ENCODE measurements at regions not wholly inside any gene's neighbourhood (a gene's known extent, or its start where the extent isn't known, plus 50 kb on each side); places are given as distances from the start of the nearest gene placed in this dataset.

GRCh38 chr5:141781910-141782309 lies 96.3 kb downstream of the PCDH1 start:
- no peak overlapping the region for H2BK12ac ChIP-seq (ENCODE audit: low read length)
- DNase-seq (ENCODE audit: low spot score) = no peak
- H3K14ac ChIP-seq (ENCODE audit: low read length) = peak overlapping the region; percentile 61
- no peak overlapping the region for H3K27ac ChIP-seq (replicated peaks; ENCODE audit: low read length)
- H3K4me3 ChIP-seq (ENCODE audit: low read length in 2 of 2) = no peak overlapping the region
- no peak overlapping the region for H2BK120ac ChIP-seq (ENCODE audit: low read depth, low read length)
- H3K79me1 ChIP-seq (ENCODE audit: low read depth, low read length) = no peaks in the 10 kb centered on the region
- no peak overlapping the region for H3K18ac ChIP-seq (ENCODE audit: low read length)
- peaks cover 18 to 20% of the 10 kb centered on the region in 2 donors for H3K4me1 ChIP-seq (ENCODE audit: control insufficient read depth in 2 of 2, insufficient read depth in 1 of 2, low read depth in 1 of 2, low read length in 2 of 2)
- H2AK5ac ChIP-seq (ENCODE audit: low read depth, low read length) = no peak overlapping the region
- H3K36me3 ChIP-seq (replicated peaks in 1 of 2; ENCODE audit: control insufficient read depth in 2 of 2, insufficient read depth in 2 of 2, low read length in 2 of 2) = no peaks in the 10 kb centered on the region
- no peak overlapping the region for H4K8ac ChIP-seq (ENCODE audit: low read depth, low read length)
- peaks cover 0 to 16% (median 0%) of the 10 kb centered on the region in 3 experiments for H3K27me3 ChIP-seq (ENCODE audit: control insufficient read depth in 3 of 3, insufficient read depth in 3 of 3, low read depth in 1 of 3, low read length in 3 of 3)
- WGBS, 2 donors (ENCODE audit: extremely low coverage in 2 of 2, insufficient read length in 2 of 2, insufficient replicate concordance in 1 of 2) = no CpG with 5 or more reads among the region's 2 CpGs
- H3K4ac ChIP-seq (ENCODE audit: low read length) = no peak overlapping the region
- no peak overlapping the region for H2AFZ ChIP-seq (ENCODE audit: low read length)
- no peak overlapping the region for H3K9ac ChIP-seq (ENCODE audit: low read depth, low read length, poor library complexity)
- H3K23ac ChIP-seq (ENCODE audit: low read depth, low read length, poor library complexity) = no peak overlapping the region
- no peaks in the 10 kb centered on the region for H3K9me3 ChIP-seq (replicated peaks in 1 of 2; ENCODE audit: control insufficient read depth in 2 of 2, insufficient read depth in 1 of 2, low read depth in 1 of 2, low read length in 2 of 2)
- H4K91ac ChIP-seq (ENCODE audit: low read depth, low read length, poor library complexity) = no peak overlapping the region
- no peak overlapping the region for H2BK15ac ChIP-seq (ENCODE audit: low read length)
- H3K4me2 ChIP-seq (ENCODE audit: insufficient read depth, low read length, poor library complexity, severe bottlenecking) = no peak overlapping the region
- no peak overlapping the region for H2BK5ac ChIP-seq (ENCODE audit: low read length)

GRCh38 chr5:141780952-141781781 lies 97.0 kb downstream of the PCDH1 start:
- Histone ChIP-seq H3K4ac (ENCODE audit: low read length) (no peak overlapping the region), H3K23ac (ENCODE audit: low read depth, low read length, poor library complexity) (no peak overlapping the region), H3K18ac (ENCODE audit: low read length) (no peak overlapping the region), H2BK120ac (ENCODE audit: low read depth, low read length) (no peak overlapping the region), H3K36me3 (replicated peaks in 1 of 2; ENCODE audit: control insufficient read depth in 2 of 2, insufficient read depth in 2 of 2, low read length in 2 of 2) (no peaks in the 10 kb centered on the region), H2BK5ac (ENCODE audit: low read length) (no peak overlapping the region), H3K4me3 (ENCODE audit: low read length in 2 of 2) (no peak overlapping the region), H2BK15ac (ENCODE audit: low read length) (no peak overlapping the region), H3K9me3 (replicated peaks in 1 of 2; ENCODE audit: control insufficient read depth in 2 of 2, insufficient read depth in 1 of 2, low read depth in 1 of 2, low read length in 2 of 2) (no peaks in the 10 kb centered on the region), H2AK5ac (ENCODE audit: low read depth, low read length) (peak overlapping the region; percentile 15), H3K4me2 (ENCODE audit: insufficient read depth, low read length, poor library complexity, severe bottlenecking) (no peak overlapping the region), H3K27ac (replicated peaks; ENCODE audit: low read length) (no peak overlapping the region), H3K27me3 (ENCODE audit: control insufficient read depth in 3 of 3, insufficient read depth in 3 of 3, low read depth in 1 of 3, low read length in 3 of 3) (peaks cover 0 to 16% (median 0%) of the 10 kb centered on the region in 3 experiments), H3K14ac (ENCODE audit: low read length) (no peak overlapping the region), H4K91ac (ENCODE audit: low read depth, low read length, poor library complexity) (no peak overlapping the region), H3K9ac (ENCODE audit: low read depth, low read length, poor library complexity) (no peak overlapping the region), H2BK12ac (ENCODE audit: low read length) (no peak overlapping the region), H4K8ac (ENCODE audit: low read depth, low read length) (no peak overlapping the region), H2AFZ (ENCODE audit: low read length) (no peak overlapping the region), H3K79me1 (ENCODE audit: low read depth, low read length) (no peaks in the 10 kb centered on the region), H3K4me1 (ENCODE audit: control insufficient read depth in 2 of 2, insufficient read depth in 1 of 2, low read depth in 1 of 2, low read length in 2 of 2) (peaks cover 18 to 20% of the 10 kb centered on the region in 2 donors)
- no CpG with 5 or more reads among the region's 13 CpGs for WGBS, 2 donors (ENCODE audit: extremely low coverage in 2 of 2, insufficient read length in 2 of 2, insufficient replicate concordance in 1 of 2)
- DNase-seq (ENCODE audit: low spot score) = no peak

GRCh38 chr5:141780240-141780951 lies 97.8 kb downstream of the PCDH1 start:
- no peak overlapping the region for H3K4me3 ChIP-seq (ENCODE audit: low read length in 2 of 2)
- H2BK12ac ChIP-seq (ENCODE audit: low read length) = no peak overlapping the region
- H3K23ac ChIP-seq (ENCODE audit: low read depth, low read length, poor library complexity) = no peak overlapping the region
- no peak overlapping the region for H2BK5ac ChIP-seq (ENCODE audit: low read length)
- H2AFZ ChIP-seq (ENCODE audit: low read length) = no peak overlapping the region
- H3K4ac ChIP-seq (ENCODE audit: low read length) = no peak overlapping the region
- DNase-seq (ENCODE audit: low spot score) = no peak
- no peaks in the 10 kb centered on the region for H3K9me3 ChIP-seq (replicated peaks in 1 of 2; ENCODE audit: control insufficient read depth in 2 of 2, insufficient read depth in 1 of 2, low read depth in 1 of 2, low read length in 2 of 2)
- H2AK5ac ChIP-seq (ENCODE audit: low read depth, low read length) = peak overlapping the region; percentile 15
- H2BK15ac ChIP-seq (ENCODE audit: low read length) = no peak overlapping the region
- no CpG with 5 or more reads among the region's 10 CpGs for WGBS, 2 donors (ENCODE audit: extremely low coverage in 2 of 2, insufficient read length in 2 of 2, insufficient replicate concordance in 1 of 2)
- H4K91ac ChIP-seq (ENCODE audit: low read depth, low read length, poor library complexity) = no peak overlapping the region
- H3K4me2 ChIP-seq (ENCODE audit: insufficient read depth, low read length, poor library complexity, severe bottlenecking) = no peak overlapping the region
- no peak overlapping the region for H4K8ac ChIP-seq (ENCODE audit: low read depth, low read length)
- H3K36me3 ChIP-seq (replicated peaks in 1 of 2; ENCODE audit: control insufficient read depth in 2 of 2, insufficient read depth in 2 of 2, low read length in 2 of 2) = no peaks in the 10 kb centered on the region
- H3K27me3 ChIP-seq (ENCODE audit: control insufficient read depth in 3 of 3, insufficient read depth in 3 of 3, low read depth in 1 of 3, low read length in 3 of 3) = peaks cover 0 to 16% (median 0%) of the 10 kb centered on the region in 3 experiments
- no peak overlapping the region for H3K18ac ChIP-seq (ENCODE audit: low read length)
- no peaks in the 10 kb centered on the region for H3K79me1 ChIP-seq (ENCODE audit: low read depth, low read length)
- no peak overlapping the region for H3K9ac ChIP-seq (ENCODE audit: low read depth, low read length, poor library complexity)
- H3K4me1 ChIP-seq (ENCODE audit: control insufficient read depth in 2 of 2, insufficient read depth in 1 of 2, low read depth in 1 of 2, low read length in 2 of 2) = peaks cover 17 to 20% of the 10 kb centered on the region in 2 donors
- no peak overlapping the region for H3K14ac ChIP-seq (ENCODE audit: low read length)
- H2BK120ac ChIP-seq (ENCODE audit: low read depth, low read length) = no peak overlapping the region
- no peak overlapping the region for H3K27ac ChIP-seq (replicated peaks; ENCODE audit: low read length)

- WGBS, 2 donors (ENCODE audit: extremely low coverage in 2 of 2, insufficient read length in 2 of 2, insufficient replicate concordance in 1 of 2) = no CpG with 5 or more reads among the region's 5 CpGs
These were observed 97.5 kb upstream of the ARAP3 start for GRCh38 chr5:141779503-141779973.

More at GRCh38 chr5:141779503-141779973, 97.5 kb upstream of the ARAP3 start:
- no peak overlapping the region for H2BK12ac ChIP-seq (ENCODE audit: low read length)
- H3K23ac ChIP-seq (ENCODE audit: low read depth, low read length, poor library complexity) = no peak overlapping the region
- no peak overlapping the region for H4K8ac ChIP-seq (ENCODE audit: low read depth, low read length)
- peaks cover 15 to 20% of the 10 kb centered on the region in 2 donors for H3K4me1 ChIP-seq (ENCODE audit: control insufficient read depth in 2 of 2, insufficient read depth in 1 of 2, low read depth in 1 of 2, low read length in 2 of 2)
- H3K18ac ChIP-seq (ENCODE audit: low read length) = no peak overlapping the region
- no peaks in the 10 kb centered on the region for H3K36me3 ChIP-seq (replicated peaks in 1 of 2; ENCODE audit: control insufficient read depth in 2 of 2, insufficient read depth in 2 of 2, low read length in 2 of 2)
- H3K27ac ChIP-seq (replicated peaks; ENCODE audit: low read length) = no peak overlapping the region
- no peak overlapping the region for H3K4me3 ChIP-seq (ENCODE audit: low read length in 2 of 2)
- no peak overlapping the region for H3K9ac ChIP-seq (ENCODE audit: low read depth, low read length, poor library complexity)
- no peak overlapping the region for H2BK15ac ChIP-seq (ENCODE audit: low read length)
- H3K9me3 ChIP-seq (replicated peaks in 1 of 2; ENCODE audit: control insufficient read depth in 2 of 2, insufficient read depth in 1 of 2, low read depth in 1 of 2, low read length in 2 of 2) = no peaks in the 10 kb centered on the region
- no peak overlapping the region for H2BK120ac ChIP-seq (ENCODE audit: low read depth, low read length)
- no peak overlapping the region for H2BK5ac ChIP-seq (ENCODE audit: low read length)
- H3K4ac ChIP-seq (ENCODE audit: low read length) = no peak overlapping the region
- peaks cover 0 to 16% (median 0%) of the 10 kb centered on the region in 3 experiments for H3K27me3 ChIP-seq (ENCODE audit: control insufficient read depth in 3 of 3, insufficient read depth in 3 of 3, low read depth in 1 of 3, low read length in 3 of 3)
- H2AK5ac ChIP-seq (ENCODE audit: low read depth, low read length) = no peak overlapping the region
- DNase-seq (ENCODE audit: low spot score) = no peak
- no peak overlapping the region for H3K14ac ChIP-seq (ENCODE audit: low read length)
- no peak overlapping the region for H4K91ac ChIP-seq (ENCODE audit: low read depth, low read length, poor library complexity)
- no peak overlapping the region for H2AFZ ChIP-seq (ENCODE audit: low read length)
- H3K4me2 ChIP-seq (ENCODE audit: insufficient read depth, low read length, poor library complexity, severe bottlenecking) = no peak overlapping the region
- no peaks in the 10 kb centered on the region for H3K79me1 ChIP-seq (ENCODE audit: low read depth, low read length)
